ENCODE measurements at regions not wholly inside any gene's neighbourhood (a gene's known extent, or its start where the extent isn't known, plus 50 kb on each side); places are given as distances from the start of the nearest gene placed in this dataset.

GRCh38 chr1:38213646-38214434, 167.2 kb upstream of the POU3F1 start:
- Histone ChIP-seq H3K9ac (ENCODE audit: insufficient read depth in 1 of 2, low read depth in 2 of 2, low read length in 2 of 2) (peak overlapping the region in 1 of 2 experiments; percentile 49; a peak in 1 of 4 replicates), H4K20me1 (replicated peaks; ENCODE audit: control insufficient read depth, insufficient read depth, low read length) (0 out of 2 replicates have a peak, but pooled peaks cover 4% of the 10 kb centered on the region), H3K27me3 (ENCODE audit: control insufficient read depth in 2 of 2, insufficient read depth in 2 of 2, low read length in 2 of 2) (peaks cover 26 to 72% of the 10 kb centered on the region in 2 experiments), H3K9me1 (ENCODE audit: control insufficient read depth, insufficient read depth, low read length) (no peaks in the 10 kb centered on the region), H3K79me2 (ENCODE audit: control insufficient read depth, insufficient read depth, low read length) (no peaks in the 10 kb centered on the region), H3K4me1 (replicated peaks in 1 of 2; ENCODE audit: control insufficient read depth in 2 of 2, insufficient read depth in 2 of 2, low read length in 2 of 2) (peaks cover 0 to 6% of the 10 kb centered on the region in 2 experiments; a peak in 2 of 5 replicates), H3K27ac (ENCODE audit: extremely low read depth, low read depth, low read length) (no peak overlapping the region), H2AFZ (ENCODE audit: low read depth, low read length) (peak overlapping the region; percentile 42; the same call in 1 of the 2 replicates), H3K4me3 (no peak overlapping the region), H3K4me2 (ENCODE audit: insufficient read depth, low read length) (no peak overlapping the region), H3K36me3 (ENCODE audit: control insufficient read depth, insufficient read depth, low read length) (no peaks in the 10 kb centered on the region), H3K9me3 (replicated peaks; ENCODE audit: control insufficient read depth, insufficient read depth, low read depth, low read length) (no peaks in the 10 kb centered on the region)
- BruUV-seq (replicated peaks): no TSS peak
- in situ Hi-C loops (cut with MboI): no loop called here
- peak; percentile 56 to 67 (median 66) for DNase-seq (ENCODE audit: extremely low read depth in 1 of 4, low spot score in 3 of 4)
- peak; percentile 70 for FAIRE-seq
- peak; percentile 88 for ATAC-seq
- WGBS (ENCODE audit: insufficient coverage, low coverage, missing lambda C conversion rate): 16% methylated on average over 34 of the region's 34 CpGs
- CTCF ChIA-PET (ENCODE audit: low intra/inter-chr PET ratio): no interaction called here
- POLR2A ChIA-PET: interaction anchor here (1.1 kb wide), 1 partner anchor 122 kb away, joined by 6 read pairs; no protein-coding TSS in a partner anchor
- intact Hi-C loops (cut with micrococcal nuclease): no loop called here
- TF ChIP-seq NCOA6 (IDR thresholded peaks at IDR 0.05) (no peak), HMGN3 (IDR thresholded peaks at IDR 0.05; ENCODE audit: borderline replicate concordance, extremely low read depth, insufficient read length, low read depth, low read length) (peak; percentile 29), TRIM25 (IDR thresholded peaks at IDR 0.05; ENCODE audit: borderline replicate concordance) (no peak), MCM5 (IDR thresholded peaks at IDR 0.05; ENCODE audit: low read depth) (no peak), KLF16 (IDR thresholded peaks at IDR 0.05) (peak; percentile 59; the same call in 1 of the 2 replicates), ZNF707 (CRISPR knock-in tag; conservative IDR thresholded peaks at IDR 0.05) (no peak), ASH1L (IDR thresholded peaks at IDR 0.05; ENCODE audit: borderline replicate concordance, low read depth, partially characterized antibody) (no peak), MGA (IDR thresholded peaks at IDR 0.05) (peak; percentile 56)

Data from K562 (cell line).